GM12874 (cell line): ENCODE measurements at regions not wholly inside any gene's neighbourhood (a gene's known extent, or its start where the extent isn't known, plus 50 kb on each side); places are given as distances from the start of the nearest gene placed in this dataset.

Experiments used
- CTCF ChIP-seq: IDR thresholded peaks from 2 replicates; pipeline ENCODE4 v1.5.1; 2011; ENCODE audit warnings: low read depth, mild to moderate bottlenecking, control low read depth, low read length, moderate library complexity; ENCODE audit not compliant: insufficient read depth

GRCh38 chr18:64270608-64271007 is 121.7 kb upstream of the LINC00305 start:
- no peak for TF ChIP-seq CTCF

GRCh38 chr18:64270121-64270520 is 121.2 kb upstream of the LINC00305 start:
- no peak for TF ChIP-seq CTCF

- no peak for TF ChIP-seq CTCF
Observed at GRCh38 chr18:64264171-64264570, 115.3 kb upstream of the LINC00305 start.

- no peak for TF ChIP-seq CTCF
Observed at GRCh38 chr18:64260810-64261209, 111.9 kb upstream of the LINC00305 start.

GRCh38 chr18:64259871-64260270 is 111.0 kb upstream of the LINC00305 start:
- no peak for TF ChIP-seq CTCF

- no peak for TF ChIP-seq CTCF
Observed at GRCh38 chr18:64258111-64258650, 109.3 kb upstream of the LINC00305 start.

GRCh38 chr18:64254399-64255093 is 105.7 kb upstream of the LINC00305 start:
- TF ChIP-seq CTCF, result no peak
